Right lobe of liver (tissue), 6 donors: ENCODE measurements at regions not wholly inside any gene's neighbourhood (a gene's known extent, or its start where the extent isn't known, plus 50 kb on each side); places are given as distances from the start of the nearest gene placed in this dataset.

Experiments used
- ATAC-seq, 4 donors: fragments of 200-7000 bp; cut with Tn5 transposase; one replicate each; pipeline ENCODE4 v1.9.1; 2020; ENCODE audit warnings: mild to moderate bottlenecking in 4 of 4, moderate library complexity in 4 of 4
- DNase-seq, 3 donors: peaks; one replicate each; pipeline ENCODE4 v3.0.0-alpha.2; 2020
- H3K27ac ChIP-seq, 3 donors: fragments of 200-600 bp; one replicate each; pipeline ENCODE4 v1.8.0; 2022
- H3K27me3 ChIP-seq, 2 donors: fragments of 200-600 bp; one replicate each; pipeline ENCODE4 v1.8.0; 2022
- H3K36me3 ChIP-seq, 4 donors: fragments of 200-600 bp; sonication (generic) in 1 of 4; one replicate each; pipeline versions ENCODE4 v1.5.1 to v1.8.0; 2017 to 2022; ENCODE audit warnings: control low read depth in 1 of 4
- H3K4me1 ChIP-seq, 4 donors: fragments of 200-600 bp; sonication (generic) in 1 of 4; one replicate each; pipeline versions ENCODE4 v1.5.1 to v1.8.0; 2017 to 2022; ENCODE audit warnings: control low read depth in 1 of 4
- H3K4me3 ChIP-seq, 3 donors: fragments of 200-600 bp; one replicate each; pipeline ENCODE4 v1.8.0; 2022
- H3K9me3 ChIP-seq, 4 donors: fragments of 200-600 bp; sonication (generic) in 1 of 4; one replicate each; pipeline versions ENCODE4 v1.5.1 to v1.8.0; 2017 to 2022; ENCODE audit warnings: control low read depth in 1 of 4
- CTCF ChIP-seq, 4 donors: fragments of 200-600 bp in 3 of 4; fragments of 450-650 bp in 1 of 4; IDR thresholded peaks; one replicate each; pipeline versions ENCODE4 v1.5.1 to v1.8.0; 2016 to 2022; ENCODE audit warnings: antibody characterized with exemption in 4 of 4, mild to moderate bottlenecking in 2 of 4
- POLR2A ChIP-seq: fragments of 450-650 bp; IDR thresholded peaks from one replicate; pipeline ENCODE4 v1.6.1; 2017; ENCODE audit warnings: antibody characterized with exemption, mild to moderate bottlenecking
- WGBS: methylation state at CpG from one replicate; pipeline ENCODE4 v1.1.6; 2018; ENCODE audit warnings: low coverage, low lambda C conversion rate; ENCODE audit not compliant: insufficient coverage; ENCODE audit errors: missing lambda C conversion rate; 5-methylcytosine and 5-hydroxymethylcytosine counted together
- intact Hi-C, 2 donors: fragments of 100-400 bp; cut with DNase I; formaldehyde crosslinking; loops; one replicate each; pipeline versions ENCODE4 v1.11.2 to v1.14.1; 2022
- donor health status: DM: no; HTN: yes; CAD: no.
- donor health status: DM: no; HTN: no; CAD: no.
- donor health status: DM: no; HTN: no; CAD: no.
- donor health status: DM: no; HTN: yes; CAD: no.
- donor health status: DM: no; HTN: yes; CAD: no.

- no peak overlapping the region for H3K4me3 ChIP-seq
- TF ChIP-seq CTCF (IDR thresholded peaks at IDR 0.05) (no peak), POLR2A (no peak)
- H3K36me3 ChIP-seq: no peaks in the 10 kb centered on the region
- H3K9me3 ChIP-seq: no peaks in the 10 kb centered on the region
- no peak for DNase-seq
- peaks cover 0 to 4% (median 0%) of the 10 kb centered on the region in 4 donors for H3K4me1 ChIP-seq
- intact Hi-C loops: no loop called here
- no peaks in the 10 kb centered on the region for H3K27me3 ChIP-seq
- ATAC-seq: peak in 1 of 4 donors; percentile 75
- WGBS: 38% methylated on average over 2 of the region's 2 CpGs
- H3K27ac ChIP-seq: no peak overlapping the region
These were observed 59.1 kb upstream of the RTN4 start for GRCh38 chr2:55109219-55109891.

- H3K4me3 ChIP-seq: no peak overlapping the region
- ATAC-seq (no peak), DNase-seq (no peak)
- no peaks in the 10 kb centered on the region for H3K27me3 ChIP-seq
- 81% methylated on average over 7 of the region's 7 CpGs for WGBS
- no peak for TF ChIP-seq POLR2A
- no peak for TF ChIP-seq CTCF (IDR thresholded peaks at IDR 0.05)
- H3K9me3 ChIP-seq: no peaks in the 10 kb centered on the region
- H3K27ac ChIP-seq: no peak overlapping the region
- no peaks in the 10 kb centered on the region for H3K36me3 ChIP-seq
- intact Hi-C loops: no loop called here
- H3K4me1 ChIP-seq: peaks cover 0 to 4% (median 0%) of the 10 kb centered on the region in 4 donors
These were observed 58.4 kb upstream of the RTN4 start for GRCh38 chr2:55108456-55109160.

GRCh38 chr2:55107436-55107835, 57.2 kb upstream of the RTN4 start:
- no peak for TF ChIP-seq CTCF (IDR thresholded peaks at IDR 0.05)
- no peak for TF ChIP-seq POLR2A
- ATAC-seq (no peak), DNase-seq (no peak)
- no peaks in the 10 kb centered on the region for H3K9me3 ChIP-seq
- no peak overlapping the region for H3K27ac ChIP-seq
- no peak overlapping the region for H3K4me3 ChIP-seq
- intact Hi-C loops: no loop called here
- H3K36me3 ChIP-seq: no peaks in the 10 kb centered on the region
- H3K27me3 ChIP-seq: no peaks in the 10 kb centered on the region
- H3K4me1 ChIP-seq: peaks cover 0 to 4% (median 0%) of the 10 kb centered on the region in 4 donors

GRCh38 chr2:55106148-55106547, 55.9 kb upstream of the RTN4 start:
- TF ChIP-seq CTCF (IDR thresholded peaks at IDR 0.05): no peak
- TF ChIP-seq POLR2A: no peak
- H3K4me3 ChIP-seq: no peak overlapping the region
- no peak overlapping the region for H3K27ac ChIP-seq
- H3K9me3 ChIP-seq: no peaks in the 10 kb centered on the region
- DNase-seq (no peak), ATAC-seq (no peak)
- H3K36me3 ChIP-seq: no peaks in the 10 kb centered on the region
- intact Hi-C loops: no loop called here
- H3K4me1 ChIP-seq: peaks cover 0 to 4% (median 0%) of the 10 kb centered on the region in 4 donors
- 77% methylated on average over 1 of the region's 1 CpG for WGBS
- no peaks in the 10 kb centered on the region for H3K27me3 ChIP-seq
